ENCODE measurements at regions not wholly inside any gene's neighbourhood (a gene's known extent, or its start where the extent isn't known, plus 50 kb on each side); places are given as distances from the start of the nearest gene placed in this dataset.

GRCh38 chrX:567891-568290 lies 62.7 kb upstream of the SHOX start:
- no peaks in the 10 kb centered on the region for H3K27me3 ChIP-seq (ENCODE audit: insufficient read depth, low read length)
- H3K14ac ChIP-seq (ENCODE audit: insufficient read depth, low read length): no peak overlapping the region
- no peak overlapping the region for H3K27ac Mint-ChIP-seq
- no peak overlapping the region for H4K91ac ChIP-seq (ENCODE audit: insufficient read length, low read depth, low read length)
- no peak overlapping the region for H3K4me2 ChIP-seq (ENCODE audit: insufficient read depth, insufficient read length, low read length)
- no peak overlapping the region for H2AK5ac ChIP-seq (ENCODE audit: insufficient read length, low read length)
- TF ChIP-seq CTCF (conservative IDR thresholded peaks at IDR 0.05): no peak
- no peak overlapping the region for H3K56ac ChIP-seq (ENCODE audit: insufficient read length, low read depth, low read length)
- no peak overlapping the region for H4K5ac ChIP-seq (ENCODE audit: insufficient read length, low read depth, low read length)
- H3K79me1 ChIP-seq (ENCODE audit: insufficient read depth, low read depth, low read length, poor library complexity, severe bottlenecking): no peaks in the 10 kb centered on the region
- H3T11ph ChIP-seq (ENCODE audit: low read length): no peak overlapping the region
- H3K27ac ChIP-seq (ENCODE audit: insufficient read length, low read depth, low read length): no peak overlapping the region
- no peak overlapping the region for H4K8ac ChIP-seq (replicated peaks; ENCODE audit: insufficient read length, low read depth, low read length)
- no peak overlapping the region for H2BK15ac ChIP-seq (ENCODE audit: low read depth, low read length)
- H2BK120ac ChIP-seq (ENCODE audit: low read depth, low read length, poor library complexity, severe bottlenecking): no peak overlapping the region
- no peaks in the 10 kb centered on the region; the same call in 1 of the 2 replicates for H3K27me3 Mint-ChIP-seq (ENCODE audit: low read depth)
- H4K20me1 ChIP-seq (ENCODE audit: control insufficient read depth, insufficient read depth, insufficient read length): no peaks in the 10 kb centered on the region
- no peak for DNase-seq
- no peaks in the 10 kb centered on the region for H3K79me2 ChIP-seq (ENCODE audit: insufficient read depth, low read length)
- no peaks in the 10 kb centered on the region for H3K4me1 Mint-ChIP-seq
- no peak overlapping the region for H3K18ac ChIP-seq (ENCODE audit: insufficient read length, low read depth, low read length)
- H3K9me3 ChIP-seq (ENCODE audit: control insufficient read depth, low read depth, low read length): no peaks in the 10 kb centered on the region
- no peak overlapping the region for H3K4ac ChIP-seq (ENCODE audit: low read depth, low read length)
- no peak overlapping the region for H3K23ac ChIP-seq (ENCODE audit: insufficient read length, low read depth, low read length)
- H2BK5ac ChIP-seq (ENCODE audit: insufficient read length, low read length): no peak overlapping the region
- no peaks in the 10 kb centered on the region for H3K4me1 ChIP-seq (ENCODE audit: insufficient read depth, low read length)
- no peak overlapping the region for H2BK12ac ChIP-seq (ENCODE audit: insufficient read length, low read depth, low read length)
- H2BK20ac ChIP-seq (ENCODE audit: low read depth, low read length, poor library complexity, severe bottlenecking): no peak overlapping the region
- H3K9ac ChIP-seq (ENCODE audit: extremely low read depth, insufficient read length, low read length): no peak overlapping the region
- no CpG with 5 or more reads among the region's 8 CpGs for WGBS (ENCODE audit: extremely low coverage, insufficient read length, low lambda C conversion rate)
- H3K23me2 ChIP-seq (ENCODE audit: insufficient read length, low read depth, low read length, poor library complexity, severe bottlenecking): no peaks in the 10 kb centered on the region
- no peak overlapping the region for H2AFZ ChIP-seq (ENCODE audit: low read length)
- H3K9me3 Mint-ChIP-seq: peaks cover 3 to 7% of the 10 kb centered on the region in 2 experiments; a peak in 2 of 5 replicates
- H3K4me3 Mint-ChIP-seq: no peak overlapping the region
- no peaks in the 10 kb centered on the region for H3K36me3 Mint-ChIP-seq (ENCODE audit: insufficient read depth in 1 of 3, low read depth in 3 of 3)
